GM13976 (cell line): ENCODE measurements at regions not wholly inside any gene's neighbourhood (a gene's known extent, or its start where the extent isn't known, plus 50 kb on each side); places are given as distances from the start of the nearest gene placed in this dataset.
"Not testable (repeated sequence)": the region's sequence is repeated elsewhere in the genome, so short reads cannot be mapped to it uniquely, and the experiment has no call there.

Experiments used
- DNase-seq: peaks from one replicate; pipeline ENCODE4 v3.0.0; 2012; ENCODE audit warnings: low spot score
- in situ Hi-C: fragments of 300-500 bp; cut with MboI; formaldehyde crosslinking; loops from one replicate; pipeline ENCODE4 v1.12.0; 2022; ENCODE audit warnings: low sequenced_read_pairs, mixed read lengths, inconsistent platforms; ENCODE audit not compliant: unreplicated experiment
- TF ChIP-seq, protein P1 (sequence below): IDR thresholded peaks from 2 replicates; pipeline ENCODE4 v1.5.1; 2012; ENCODE audit warnings: borderline replicate concordance, mild to moderate bottlenecking; ENCODE audit not compliant: insufficient read depth; ENCODE audit errors: extremely low read depth, missing control alignments, control extremely low read depth

DNA sequence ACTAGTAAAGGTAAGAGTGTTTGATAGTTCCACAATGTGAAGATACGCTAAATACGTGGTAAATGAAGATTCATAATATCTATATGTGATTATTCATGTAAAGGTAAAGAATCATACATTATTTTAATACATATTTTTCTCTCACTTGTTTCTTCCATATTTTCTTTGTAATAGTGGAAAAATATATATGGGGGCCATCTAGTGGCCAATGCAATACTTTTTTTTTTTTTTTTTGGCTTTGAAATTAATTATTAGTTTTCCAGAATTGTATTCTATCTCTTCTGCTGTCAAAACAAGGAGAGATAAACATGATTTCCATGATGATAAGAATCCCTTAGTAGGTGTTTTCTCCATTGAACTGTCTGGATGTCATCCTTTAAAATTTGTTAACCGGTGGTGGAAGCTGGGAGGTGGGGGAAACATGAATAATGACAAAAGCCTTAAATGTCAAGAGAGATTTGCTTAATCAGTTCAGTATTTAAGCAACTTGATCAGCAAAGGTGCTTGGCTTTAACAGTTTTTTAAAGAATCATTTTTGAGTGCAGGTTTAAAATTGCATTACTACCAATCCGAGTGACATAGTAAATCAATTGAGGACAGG lies 508.7 kb upstream of the HTR2C start:
- in situ Hi-C loops = no loop called here
- TF ChIP-seq, protein P1, sequence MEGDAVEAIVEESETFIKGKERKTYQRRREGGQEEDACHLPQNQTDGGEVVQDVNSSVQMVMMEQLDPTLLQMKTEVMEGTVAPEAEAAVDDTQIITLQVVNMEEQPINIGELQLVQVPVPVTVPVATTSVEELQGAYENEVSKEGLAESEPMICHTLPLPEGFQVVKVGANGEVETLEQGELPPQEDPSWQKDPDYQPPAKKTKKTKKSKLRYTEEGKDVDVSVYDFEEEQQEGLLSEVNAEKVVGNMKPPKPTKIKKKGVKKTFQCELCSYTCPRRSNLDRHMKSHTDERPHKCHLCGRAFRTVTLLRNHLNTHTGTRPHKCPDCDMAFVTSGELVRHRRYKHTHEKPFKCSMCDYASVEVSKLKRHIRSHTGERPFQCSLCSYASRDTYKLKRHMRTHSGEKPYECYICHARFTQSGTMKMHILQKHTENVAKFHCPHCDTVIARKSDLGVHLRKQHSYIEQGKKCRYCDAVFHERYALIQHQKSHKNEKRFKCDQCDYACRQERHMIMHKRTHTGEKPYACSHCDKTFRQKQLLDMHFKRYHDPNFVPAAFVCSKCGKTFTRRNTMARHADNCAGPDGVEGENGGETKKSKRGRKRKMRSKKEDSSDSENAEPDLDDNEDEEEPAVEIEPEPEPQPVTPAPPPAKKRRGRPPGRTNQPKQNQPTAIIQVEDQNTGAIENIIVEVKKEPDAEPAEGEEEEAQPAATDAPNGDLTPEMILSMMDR = no peak
- no peak for DNase-seq

DNA sequence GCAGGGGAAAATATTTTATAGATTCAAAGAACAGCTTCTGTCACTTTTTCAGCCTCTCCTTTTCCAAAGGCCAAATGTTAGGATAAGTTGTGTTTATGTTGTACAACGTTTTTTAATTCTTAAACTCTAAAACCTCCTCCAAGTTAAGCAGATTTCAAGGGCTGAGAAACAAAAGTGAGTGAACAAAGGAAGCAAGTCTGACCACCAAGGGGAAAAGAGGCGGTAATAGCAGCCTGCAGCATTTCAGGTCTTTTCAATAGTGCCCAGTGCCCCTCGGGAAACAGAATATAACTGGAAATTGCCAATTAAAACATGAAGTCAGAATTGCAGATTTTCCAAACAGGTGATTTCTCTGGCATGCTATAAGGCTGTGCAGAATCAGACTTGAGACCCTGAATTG lies 510.0 kb upstream of the HTR2C start:
- no peak for DNase-seq
- TF ChIP-seq, protein P1 = no peak
- in situ Hi-C loops = no loop called here

DNA sequence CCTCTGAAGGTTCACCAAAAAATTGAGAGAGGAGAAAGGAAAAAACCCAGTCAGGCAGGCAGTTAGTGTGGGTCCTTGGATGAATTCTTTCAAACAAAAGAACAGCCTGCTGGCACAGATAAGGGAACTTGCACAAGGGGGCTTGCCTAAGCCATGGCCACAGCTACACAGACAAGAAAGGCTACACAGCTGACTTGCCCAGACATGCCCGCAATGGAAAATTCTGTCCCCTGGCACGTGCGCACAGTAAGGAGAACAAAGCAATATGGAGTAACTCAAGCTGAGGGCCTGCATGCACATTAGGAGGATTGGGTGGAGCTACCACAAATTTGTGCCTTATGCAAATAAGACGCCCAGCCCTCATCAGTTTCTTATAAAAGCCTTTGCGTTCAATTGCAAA lies 512.5 kb upstream of the HTR2C start:
- TF ChIP-seq, protein P1 = no peak
- in situ Hi-C loops = no loop called here
- no peak for DNase-seq

DNA sequence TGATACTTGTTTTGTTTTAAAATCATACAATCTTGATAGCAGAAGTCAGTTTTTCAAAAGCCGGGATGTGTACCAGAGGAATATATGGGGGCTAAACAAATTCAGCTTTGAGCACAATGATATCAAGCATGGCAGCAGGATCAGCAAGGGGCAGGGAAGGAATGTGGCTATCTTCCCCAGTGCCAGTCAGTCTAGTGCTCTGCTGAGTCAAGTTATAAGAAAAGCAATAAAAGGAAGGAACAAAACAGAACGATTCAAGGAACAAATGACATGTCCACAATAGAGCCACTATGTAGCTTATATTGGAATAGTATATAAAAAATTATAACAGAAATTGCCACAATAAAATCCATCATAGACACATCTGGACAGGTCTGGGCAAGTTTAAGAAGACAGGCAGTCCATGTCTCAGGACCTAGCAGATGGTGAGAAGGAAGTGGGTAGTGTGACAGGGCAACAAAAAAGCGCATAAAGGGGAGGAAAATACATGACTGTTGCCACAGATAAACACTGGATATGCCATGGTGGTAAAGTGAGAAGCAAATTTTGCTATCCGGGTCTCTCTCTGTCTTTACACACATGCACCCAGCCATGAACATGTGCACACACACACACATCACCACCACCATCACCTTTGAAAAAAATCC lies 518.2 kb upstream of the HTR2C start:
- in situ Hi-C loops = no loop called here
- no peak for DNase-seq
- TF ChIP-seq, protein P1 = no peak

DNA sequence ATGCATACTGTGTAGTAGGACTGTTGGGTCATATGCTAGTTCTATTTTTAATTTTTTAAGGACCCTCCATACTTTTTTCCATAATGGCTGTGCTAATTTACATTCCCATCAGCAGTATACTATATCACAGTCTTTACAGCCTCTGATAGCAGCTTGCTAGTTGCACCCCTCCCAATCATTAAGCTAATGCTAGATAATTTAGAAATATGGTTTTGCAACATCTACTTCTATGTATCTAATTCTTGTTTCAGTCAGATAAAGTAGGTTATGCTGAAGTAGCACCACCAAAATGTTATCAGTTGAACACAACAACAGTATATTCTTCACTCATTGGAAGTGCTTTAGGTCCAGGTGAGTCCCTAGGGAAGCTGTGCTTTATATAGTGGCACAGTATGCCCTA lies 522.7 kb upstream of the HTR2C start:
- TF ChIP-seq, protein P1 = no peak
- no peak for DNase-seq
- in situ Hi-C loops = no loop called here

DNA sequence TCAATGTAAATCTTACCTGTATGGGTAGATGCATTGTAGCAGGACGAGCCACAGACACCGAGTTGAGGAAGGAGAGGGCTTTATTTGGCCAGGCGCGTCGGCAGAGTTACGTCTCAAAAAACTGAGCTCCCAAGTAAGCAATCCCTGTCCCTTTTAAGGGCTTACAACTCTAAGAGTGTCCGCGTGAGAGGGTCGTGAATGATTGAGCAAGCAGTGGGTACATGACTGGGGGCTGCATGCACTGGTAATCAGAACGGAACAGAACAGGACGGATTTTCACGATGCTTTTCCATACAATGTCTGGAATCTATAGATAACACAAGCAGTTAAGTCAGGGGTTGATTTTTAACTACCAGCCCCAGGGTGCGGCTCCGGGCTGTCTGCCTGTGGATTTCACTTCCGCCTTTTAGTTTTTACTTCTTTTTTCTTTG lies 524.9 kb upstream of the HTR2C start:
- DNase-seq = no peak
- TF ChIP-seq, protein P1 = no peak
- in situ Hi-C loops = no loop called here

DNA sequence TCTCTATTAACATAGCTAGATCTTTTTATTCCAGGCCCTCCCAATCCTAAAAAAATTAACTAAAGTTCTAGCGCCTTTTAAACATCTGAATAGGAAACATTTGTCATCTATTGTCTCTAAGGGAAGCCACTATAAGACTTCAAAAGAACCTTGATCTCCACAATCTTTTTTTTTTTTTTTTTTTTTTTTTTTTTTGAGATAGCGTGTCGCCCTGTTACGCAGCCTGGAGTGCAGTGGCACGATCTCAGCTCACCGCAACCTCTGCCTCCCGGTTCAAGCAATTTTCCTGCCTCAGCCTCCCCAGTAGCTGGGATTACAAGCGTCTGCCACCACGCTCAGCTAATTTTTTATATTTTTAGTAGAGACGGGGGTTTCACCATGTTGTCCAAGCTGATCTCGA lies 526.5 kb upstream of the HTR2C start:
- DNase-seq, in situ Hi-C loops: not testable (repeated sequence)
